CD4-positive, alpha-beta T cell treated with Interleukin-6 for 4 hours (primary cell): ENCODE measurements at regions not wholly inside any gene's neighbourhood (a gene's known extent, or its start where the extent isn't known, plus 50 kb on each side); places are given as distances from the start of the nearest gene placed in this dataset.
A peak's percentile ranks its signal among the peaks of the same experiment; 100 is the strongest.
"Not testable (repeated sequence)": the region's sequence is repeated elsewhere in the genome, so short reads cannot be mapped to it uniquely, and the experiment has no call there.

ENCODE experiments used
- DNase-seq: peaks from one replicate; pipeline ENCODE4 v3.0.0-alpha.2; 2020; ENCODE audit warnings: mixed read lengths

GRCh38 chr1:157205982-157206381 lies 67.8 kb upstream of the ETV3 start:
- DNase-seq = not testable (repeated sequence)

- DNase-seq = no peak
Observed at GRCh38 chr1:157203166-157203565, 65.0 kb upstream of the ETV3 start.

DNA sequence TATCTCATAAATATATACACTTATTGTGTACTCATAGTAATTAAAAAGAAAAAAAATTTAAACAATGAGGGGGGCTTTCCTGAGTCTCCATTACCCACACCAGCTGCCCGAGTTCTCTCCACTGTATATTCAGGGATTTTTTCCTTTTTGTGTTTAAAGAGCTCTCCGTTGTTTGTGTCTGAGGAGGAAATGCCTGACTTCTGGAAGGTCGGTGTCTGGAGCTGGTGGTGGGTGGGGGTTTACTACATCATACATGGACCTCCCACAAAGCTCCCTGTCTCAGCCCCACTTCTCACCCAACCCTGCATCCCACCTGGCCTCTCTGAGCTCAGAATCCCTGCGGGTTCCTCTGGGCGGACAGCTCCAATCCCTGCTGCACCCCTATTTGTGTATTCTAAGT lies 64.1 kb upstream of the ETV3 start:
- DNase-seq = no peak

GRCh38 chr1:157201767-157202166 lies 63.6 kb upstream of the ETV3 start:
- no peak for DNase-seq

- DNase-seq = no peak
Observed at GRCh38 chr1:157200451-157200850, 62.3 kb upstream of the ETV3 start.

GRCh38 chr1:157199421-157199755 lies 61.2 kb upstream of the ETV3 start:
- DNase-seq = no peak

- DNase-seq = no peak
Observed at GRCh38 chr1:157198619-157199420, 60.6 kb upstream of the ETV3 start.

DNA sequence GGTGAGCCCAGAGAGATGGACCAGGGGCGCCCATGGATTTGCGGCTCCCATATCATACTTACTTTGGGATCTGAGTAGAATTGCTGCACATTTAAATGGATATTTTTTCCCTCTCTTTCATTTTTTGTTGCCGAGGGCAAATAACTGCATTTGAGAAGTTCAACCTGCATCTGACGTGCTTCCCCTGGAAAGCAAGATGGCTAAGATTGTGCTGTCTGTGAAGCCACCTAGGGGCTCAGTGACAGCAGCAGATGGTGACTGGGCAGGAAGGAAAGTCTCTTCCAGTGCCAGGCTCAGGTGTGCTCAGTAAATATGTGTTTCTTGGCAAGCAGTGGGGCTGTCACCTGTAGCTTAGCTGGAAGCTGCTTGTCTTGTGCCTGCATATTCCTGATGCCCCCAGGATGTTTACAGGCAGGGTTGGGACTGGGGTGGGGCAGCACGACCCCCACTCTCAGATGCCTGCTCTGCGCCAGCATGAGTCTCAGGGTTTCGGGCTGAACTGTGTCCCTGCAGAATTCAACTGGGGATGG lies 59.8 kb upstream of the ETV3 start:
- no peak for DNase-seq

DNA sequence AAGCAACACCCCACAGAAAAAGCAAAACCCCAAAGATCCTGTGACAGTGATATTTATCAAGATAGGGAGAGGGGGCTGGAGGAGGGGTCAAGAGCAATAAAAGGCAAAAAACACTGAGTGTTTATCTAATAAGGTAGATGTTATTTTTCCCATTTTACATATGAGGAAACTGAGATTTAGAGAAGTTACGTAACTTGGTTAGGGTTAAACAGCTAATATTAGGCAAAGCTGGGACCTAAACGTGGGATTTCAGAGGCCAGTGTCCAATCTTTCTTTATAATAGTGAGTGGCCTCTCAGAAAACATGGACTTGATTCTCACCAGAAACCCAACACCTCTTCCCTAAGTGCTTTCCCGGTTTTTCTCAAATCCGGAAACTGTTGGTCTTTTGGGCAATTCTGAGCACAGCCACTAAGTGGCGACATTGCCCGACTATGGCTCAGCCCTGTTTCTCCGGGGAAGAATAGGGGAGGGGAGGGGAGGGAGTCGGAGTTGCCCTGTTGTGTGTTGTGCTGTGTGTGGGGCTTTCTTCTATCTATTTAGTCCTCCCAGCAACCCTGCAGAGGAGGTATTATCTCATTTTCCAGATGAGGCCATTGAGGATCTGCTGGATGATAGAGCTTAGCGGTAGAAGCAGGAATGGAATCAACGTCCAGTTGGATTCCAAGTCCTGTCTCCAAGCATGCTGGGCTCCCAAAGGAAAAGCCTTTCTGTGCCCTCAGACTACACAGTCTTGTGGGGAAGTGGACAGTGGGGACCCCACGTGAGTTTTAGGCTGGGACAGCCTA lies 58.7 kb upstream of the ETV3 start:
- not testable (repeated sequence) for DNase-seq

GRCh38 chr1:157196245-157196543 lies 58.0 kb upstream of the ETV3 start:
- no peak for DNase-seq

DNA sequence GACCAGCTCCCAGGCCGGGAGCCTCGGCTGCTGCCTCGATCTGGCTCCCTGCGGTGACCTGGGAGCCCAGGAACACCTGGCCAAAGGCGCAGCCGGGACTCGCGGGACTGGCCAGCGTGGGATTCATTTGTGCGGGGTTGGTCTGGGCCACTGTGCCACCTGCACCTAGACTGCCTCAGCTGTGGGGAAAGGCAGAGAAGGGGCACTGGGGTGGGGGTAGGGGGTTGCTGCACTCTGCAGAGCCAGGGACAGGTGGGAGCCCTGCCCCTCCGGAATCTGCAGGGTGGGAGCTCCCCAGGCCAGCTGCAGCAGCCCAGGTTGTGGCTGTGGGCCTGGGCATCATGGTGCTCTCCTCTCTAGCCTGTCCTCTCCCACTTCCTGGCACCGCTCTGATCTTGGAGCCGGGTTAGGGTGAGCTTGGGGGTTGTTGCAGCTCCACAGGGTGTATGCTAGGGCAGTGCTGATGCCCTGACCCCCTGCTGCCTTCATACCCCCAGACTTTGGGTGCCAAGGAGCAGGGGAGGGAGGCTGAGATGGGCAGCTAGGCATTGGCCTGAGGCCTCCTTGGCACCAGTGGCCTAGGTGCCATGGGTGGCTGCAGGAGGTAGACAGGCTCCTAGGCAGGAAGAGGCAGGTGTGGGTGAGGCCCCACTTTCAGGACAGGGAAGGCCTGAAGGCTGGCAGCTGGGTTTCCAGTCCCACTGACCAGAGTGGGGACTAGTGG lies 57.5 kb upstream of the ETV3 start:
- DNase-seq = no peak

- DNase-seq = no peak
Observed at GRCh38 chr1:157194731-157195520, 56.7 kb upstream of the ETV3 start.

DNA sequence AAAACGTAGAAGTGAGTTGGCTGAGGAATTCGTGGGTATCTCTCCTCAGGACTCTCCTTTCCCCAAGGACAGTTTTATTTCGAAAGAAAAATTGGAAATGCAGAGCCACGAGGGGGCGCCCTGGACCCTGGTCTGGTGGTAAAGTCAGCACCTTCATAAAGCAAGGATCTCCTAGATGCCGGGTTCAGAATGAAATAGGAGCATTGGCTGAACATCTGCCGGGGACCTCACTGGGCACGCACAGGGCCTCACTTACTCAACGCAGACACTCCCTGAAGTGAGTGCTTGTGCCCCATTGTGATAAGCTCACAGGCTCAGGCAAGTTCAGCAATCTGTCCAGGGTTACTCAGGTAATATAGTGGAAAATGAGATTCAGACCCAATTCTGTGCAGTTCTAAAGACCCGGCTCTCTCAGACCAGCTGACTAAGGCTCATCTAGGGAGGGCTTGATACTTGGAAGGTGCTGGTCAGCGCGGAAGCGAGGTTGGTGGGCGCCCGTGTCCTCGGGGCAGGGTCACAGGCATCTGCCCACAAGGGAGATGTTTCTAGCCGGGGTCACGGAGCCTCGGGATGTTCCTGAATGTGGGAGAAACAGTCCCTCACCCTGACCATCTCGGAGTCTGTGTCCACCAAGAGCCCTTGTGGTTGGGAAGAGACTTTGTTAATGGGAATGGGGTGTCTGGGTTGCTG lies 55.7 kb upstream of the ETV3 start:
- DNase-seq = peak; percentile 51

GRCh38 chr1:157193219-157193618 lies 55.0 kb upstream of the ETV3 start:
- DNase-seq = no peak

DNA sequence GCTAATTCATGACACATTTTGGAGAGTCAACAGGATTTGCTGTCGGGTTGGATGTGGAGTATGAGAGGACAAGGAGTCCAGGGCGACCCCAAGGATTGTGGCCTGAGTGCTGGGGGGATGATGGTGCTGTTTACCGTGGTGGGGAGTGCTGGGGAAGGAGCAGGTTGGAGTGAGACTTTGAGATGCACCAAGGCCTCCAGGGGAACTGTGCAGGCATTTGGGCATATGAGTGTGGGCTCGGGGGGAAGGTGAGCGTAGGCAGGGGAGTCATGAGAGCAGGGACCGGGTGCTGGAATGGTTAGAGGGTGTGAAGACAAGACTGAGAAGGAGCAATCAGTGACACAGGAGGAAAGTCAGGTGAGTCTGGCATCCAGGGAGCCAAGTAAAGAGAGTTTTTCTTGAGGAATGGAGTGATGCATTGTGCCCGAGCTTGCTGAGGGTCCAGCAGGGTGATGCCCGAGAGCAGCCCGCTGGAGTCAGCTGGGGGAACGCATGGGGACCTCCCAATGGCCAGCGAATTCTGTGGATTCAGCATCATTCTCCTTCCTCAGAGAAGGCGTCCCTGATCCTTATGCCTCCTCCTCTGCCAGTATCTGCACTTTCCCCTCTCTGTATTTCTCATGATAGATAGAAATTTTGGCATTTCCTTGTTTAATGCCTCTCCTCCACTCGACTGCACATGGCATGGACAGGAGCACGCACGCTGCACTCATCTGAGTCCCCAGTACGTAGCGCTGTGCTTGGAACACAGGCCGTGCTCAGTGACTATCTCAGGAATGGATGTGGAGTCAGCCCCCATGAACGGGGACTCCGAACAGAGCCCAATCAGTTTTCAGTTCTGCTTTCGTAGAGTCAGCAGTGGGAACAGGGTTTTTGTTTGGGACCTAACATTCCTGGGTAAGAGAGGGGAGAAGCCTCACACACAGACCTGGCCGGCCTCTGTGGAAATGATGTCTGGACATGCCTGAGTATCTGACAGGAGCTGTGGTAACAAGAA lies 52.1 kb upstream of the ETV3 start:
- DNase-seq = no peak

DNA sequence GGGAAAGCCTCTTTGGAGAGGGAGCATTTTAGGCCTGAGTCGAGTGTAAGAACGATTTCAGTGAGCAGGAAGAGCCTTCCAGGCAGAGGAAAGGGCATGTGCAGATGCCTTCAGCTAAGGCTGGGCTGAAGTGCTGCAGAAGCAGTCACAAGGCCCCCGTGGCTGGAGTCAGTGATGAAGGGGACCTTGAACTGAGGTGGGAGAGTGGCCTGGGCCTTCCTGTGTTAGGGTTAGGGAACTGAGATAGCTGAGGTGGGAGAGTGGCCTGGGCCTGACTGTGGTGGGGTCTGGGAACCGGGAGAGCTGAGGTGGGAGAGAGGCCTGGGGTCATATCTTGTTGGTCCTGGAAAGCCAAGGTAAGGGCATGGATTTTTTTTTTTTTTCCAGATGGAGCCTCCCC lies 50.9 kb upstream of the ETV3 start:
- DNase-seq = no peak
